Upper lobe of left lung (tissue), 6 donors: ENCODE measurements at regions not wholly inside any gene's neighbourhood (a gene's known extent, or its start where the extent isn't known, plus 50 kb on each side); places are given as distances from the start of the nearest gene placed in this dataset.
A peak's percentile ranks its signal among the peaks of the same experiment; 100 is the strongest.

Experiments used
- ATAC-seq, 2 donors: fragments of 200-7000 bp; cut with Tn5 transposase; one replicate each; pipeline ENCODE4 v1.9.1; 2022; ENCODE audit warnings: mild to moderate bottlenecking in 2 of 2, moderate library complexity in 2 of 2; ENCODE audit not compliant: low FRiP score in 2 of 2
- DNase-seq, 2 donors: peaks; one replicate each; pipeline ENCODE4 v3.0.0-alpha.2; 2019 to 2020
- H3K27ac ChIP-seq, 4 donors: fragments of 200-600 bp; sonication (generic); one replicate each; pipeline ENCODE4 v1.5.1; 2016 to 2019
- H3K27me3 ChIP-seq, 4 donors: fragments of 200-600 bp; sonication (generic); one replicate each; pipeline ENCODE4 v1.5.1; 2017 to 2019
- H3K36me3 ChIP-seq, 4 donors: fragments of 200-600 bp; sonication (generic); one replicate each; pipeline ENCODE4 v1.5.1; 2016 to 2019
- H3K4me1 ChIP-seq, 4 donors: fragments of 200-600 bp; sonication (generic); one replicate each; pipeline ENCODE4 v1.5.1; 2018 to 2019
- H3K4me3 ChIP-seq, 4 donors: fragments of 200-600 bp; sonication (generic); one replicate each; pipeline ENCODE4 v1.5.1; 2017 to 2019; ENCODE audit warnings: mild to moderate bottlenecking in 2 of 4, moderate library complexity in 1 of 4
- H3K9me3 ChIP-seq, 4 donors: fragments of 200-600 bp; sonication (generic); one replicate each; pipeline ENCODE4 v1.5.1; 2018 to 2019
- EP300 ChIP-seq, 4 donors: sonication (generic); formaldehyde crosslinking; IDR thresholded peaks; one replicate each; pipeline ENCODE4 v1.5.1; 2017; ENCODE audit warnings: antibody characterized with exemption in 4 of 4, control low read depth in 2 of 4
- POLR2A ChIP-seq, 4 donors: fragments of 450-650 bp; IDR thresholded peaks; one replicate each; pipeline ENCODE4 v1.5.1; 2016 to 2017; ENCODE audit warnings: antibody characterized with exemption in 4 of 4, mild to moderate bottlenecking in 2 of 4
- POLR2AphosphoS5 ChIP-seq, 2 donors: sonication (generic); formaldehyde crosslinking; IDR thresholded peaks; one replicate each; pipeline ENCODE4 v1.5.1; 2017; ENCODE audit warnings: antibody characterized with exemption in 2 of 2
- WGBS, 2 donors: methylation state at CpG; one replicate each; pipeline ENCODE4 v1.1.5; 2017 to 2018; 5-methylcytosine and 5-hydroxymethylcytosine counted together
- TF ChIP-seq, protein P1 (sequence below), 6 experiments: fragments of 450-650 bp in 4 of 6; fragments of 200-600 bp in 2 of 6; sonication (generic) in 2 of 6; IDR thresholded peaks; one replicate each; pipeline ENCODE4 v1.5.1; 2016 to 2019; ENCODE audit warnings: antibody characterized with exemption in 6 of 6
- donor health status: DM: no; HTN: no; CAD: no; lungs with moderate emphysema.
- donor health status: DM: no; HTN: yes; CAD: no; lungs with severe emphysema.

DNA sequence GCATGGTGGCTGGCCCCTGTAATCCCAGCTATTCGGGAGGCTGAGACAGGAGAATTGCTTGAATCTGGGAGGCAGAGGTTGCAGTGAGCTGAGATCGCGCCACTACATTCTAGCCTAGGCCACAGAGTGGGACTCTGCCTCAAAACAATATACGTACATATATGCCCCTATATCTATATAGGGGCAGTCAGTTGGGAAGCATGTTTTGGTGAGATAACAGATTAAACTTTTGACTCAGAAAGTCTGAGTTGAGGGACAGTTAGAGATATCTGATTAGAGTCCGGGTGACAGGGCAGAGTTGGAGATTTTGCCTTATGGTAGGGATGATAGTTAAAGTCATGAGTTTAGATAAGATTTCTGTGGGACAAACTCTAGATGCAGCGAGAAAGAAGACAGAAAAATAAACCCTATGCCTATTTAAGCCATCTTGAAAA lies 71.8 kb upstream of the ALDH1A1 start:
- WGBS, 2 donors, result 92 to 94% methylated on average over 6 of the region's 6 CpGs
- DNase-seq (no peak), ATAC-seq (no peak)
- H3K27me3 ChIP-seq, result no peaks in the 10 kb centered on the region
- TF ChIP-seq, protein P1, sequence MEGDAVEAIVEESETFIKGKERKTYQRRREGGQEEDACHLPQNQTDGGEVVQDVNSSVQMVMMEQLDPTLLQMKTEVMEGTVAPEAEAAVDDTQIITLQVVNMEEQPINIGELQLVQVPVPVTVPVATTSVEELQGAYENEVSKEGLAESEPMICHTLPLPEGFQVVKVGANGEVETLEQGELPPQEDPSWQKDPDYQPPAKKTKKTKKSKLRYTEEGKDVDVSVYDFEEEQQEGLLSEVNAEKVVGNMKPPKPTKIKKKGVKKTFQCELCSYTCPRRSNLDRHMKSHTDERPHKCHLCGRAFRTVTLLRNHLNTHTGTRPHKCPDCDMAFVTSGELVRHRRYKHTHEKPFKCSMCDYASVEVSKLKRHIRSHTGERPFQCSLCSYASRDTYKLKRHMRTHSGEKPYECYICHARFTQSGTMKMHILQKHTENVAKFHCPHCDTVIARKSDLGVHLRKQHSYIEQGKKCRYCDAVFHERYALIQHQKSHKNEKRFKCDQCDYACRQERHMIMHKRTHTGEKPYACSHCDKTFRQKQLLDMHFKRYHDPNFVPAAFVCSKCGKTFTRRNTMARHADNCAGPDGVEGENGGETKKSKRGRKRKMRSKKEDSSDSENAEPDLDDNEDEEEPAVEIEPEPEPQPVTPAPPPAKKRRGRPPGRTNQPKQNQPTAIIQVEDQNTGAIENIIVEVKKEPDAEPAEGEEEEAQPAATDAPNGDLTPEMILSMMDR (IDR thresholded peaks at IDR 0.05), result no peak
- TF ChIP-seq POLR2A (IDR thresholded peaks at IDR 0.05), result no peak
- TF ChIP-seq EP300 (IDR thresholded peaks at IDR 0.05), result no peak
- TF ChIP-seq POLR2AphosphoS5 (IDR thresholded peaks at IDR 0.05), result no peak
- H3K4me3 ChIP-seq, result no peak overlapping the region
- H3K36me3 ChIP-seq, result no peaks in the 10 kb centered on the region
- peaks cover 0 to 8% (median 2%) of the 10 kb centered on the region in 4 donors for H3K4me1 ChIP-seq
- H3K9me3 ChIP-seq, result no peaks in the 10 kb centered on the region
- H3K27ac ChIP-seq, result no peak overlapping the region

DNA sequence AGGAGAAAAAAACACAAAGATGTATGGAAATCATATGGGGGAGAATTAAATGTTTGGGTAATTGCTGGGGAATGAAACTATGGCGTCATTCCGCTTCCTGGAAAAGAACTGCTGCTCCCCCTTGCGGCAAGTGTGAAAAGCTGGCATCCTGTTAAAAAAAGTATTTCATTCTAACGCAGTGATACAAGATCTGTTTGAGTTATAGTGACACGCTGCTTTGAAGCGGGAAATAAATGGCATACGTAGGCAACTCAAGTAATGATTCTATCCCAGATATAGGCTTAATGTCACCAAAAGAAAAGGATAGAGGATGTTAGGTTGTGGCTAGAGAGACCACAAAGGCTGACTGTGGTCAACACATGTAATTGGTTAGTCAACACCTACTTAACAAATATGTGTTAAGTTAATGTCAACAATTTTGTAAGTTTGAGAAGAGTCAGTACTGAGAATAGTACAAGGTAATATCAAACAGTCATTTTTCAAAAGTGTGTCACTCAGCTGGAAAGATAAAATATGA lies 70.2 kb upstream of the ALDH1A1 start:
- H3K4me3 ChIP-seq, result no peak overlapping the region

DNA sequence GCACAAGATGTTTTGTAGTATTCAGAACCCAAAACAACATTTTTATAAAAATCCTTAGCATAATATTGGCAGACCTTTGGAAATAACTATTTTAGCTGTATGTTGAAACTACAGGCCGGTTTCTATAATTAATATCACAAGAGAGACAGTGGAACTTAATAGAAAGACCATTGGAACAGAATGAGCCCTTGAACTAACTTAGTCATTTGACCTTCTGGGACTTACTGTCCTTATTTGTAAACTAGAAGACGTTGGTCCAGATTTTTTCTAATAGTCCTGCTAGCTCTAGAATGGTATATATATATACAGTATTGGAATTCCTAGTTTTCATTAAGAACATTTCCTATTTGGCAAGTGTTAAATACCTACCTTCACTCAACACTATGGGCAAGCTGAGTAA lies 69.5 kb upstream of the ALDH1A1 start:
- Histone ChIP-seq H3K9me3 (peaks cover 0 to 4% (median 0%) of the 10 kb centered on the region in 4 donors), H3K4me3 (no peak overlapping the region), H3K4me1 (peaks cover 0 to 8% (median 2%) of the 10 kb centered on the region in 4 donors), H3K36me3 (no peaks in the 10 kb centered on the region), H3K27ac (no peak overlapping the region), H3K27me3 (no peaks in the 10 kb centered on the region)
- DNase-seq (no peak), ATAC-seq (no peak)
- 55 to 74% methylated on average over 2 of the region's 2 CpGs for WGBS, 2 donors
- no peak for TF ChIP-seq POLR2AphosphoS5 (IDR thresholded peaks at IDR 0.05)
- no peak for TF ChIP-seq EP300 (IDR thresholded peaks at IDR 0.05)
- TF ChIP-seq POLR2A (IDR thresholded peaks at IDR 0.05), result no peak
- TF ChIP-seq, protein P1 (IDR thresholded peaks at IDR 0.05), result no peak

More for the DNA sequence above, 70.2 kb upstream of the ALDH1A1 start:
- TF ChIP-seq EP300 (IDR thresholded peaks at IDR 0.05), result no peak
- TF ChIP-seq, protein P1 (IDR thresholded peaks at IDR 0.05), result peak; percentile 64 to 87 (median 78)
- peaks cover 0 to 3% (median 0%) of the 10 kb centered on the region in 4 donors for H3K9me3 ChIP-seq
- H3K27ac ChIP-seq, result no peak overlapping the region
- H3K36me3 ChIP-seq, result no peaks in the 10 kb centered on the region
- 1 to 11% methylated on average over 7 of the region's 7 CpGs for WGBS, 2 donors
- H3K4me1 ChIP-seq, result peaks cover 0 to 8% (median 2%) of the 10 kb centered on the region in 4 donors
- ATAC-seq (peak; percentile 61 to 75), DNase-seq (peak in 1 of 2 donors; percentile 52)
- no peaks in the 10 kb centered on the region for H3K27me3 ChIP-seq

DNA sequence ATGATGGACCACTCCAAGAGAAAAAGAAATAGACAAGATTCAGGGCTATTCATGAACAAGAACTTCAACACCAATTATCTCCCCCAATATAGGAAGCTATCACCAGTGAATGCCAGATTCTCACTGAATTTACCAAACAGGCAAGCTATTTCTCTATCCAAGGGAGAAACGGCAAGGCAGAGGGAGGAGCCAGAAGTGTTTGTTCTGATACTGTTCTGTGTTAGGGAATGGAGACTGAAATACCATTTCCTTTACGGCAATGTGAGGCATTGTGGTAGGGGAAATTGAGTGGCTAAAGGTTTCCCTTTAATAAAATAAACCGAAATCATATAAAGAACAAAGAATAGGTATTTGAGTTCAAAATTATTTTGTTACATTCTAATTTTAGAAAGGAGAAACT lies 68.0 kb upstream of the ALDH1A1 start:
- H3K4me3 ChIP-seq, result no peak overlapping the region
- H3K27ac ChIP-seq, result no peak overlapping the region
- DNase-seq (no peak), ATAC-seq (no peak)
- no peaks in the 10 kb centered on the region for H3K27me3 ChIP-seq
- peaks cover 0 to 8% (median 2%) of the 10 kb centered on the region in 4 donors for H3K4me1 ChIP-seq
- H3K9me3 ChIP-seq, result peaks cover 0 to 4% (median 0%) of the 10 kb centered on the region in 4 donors
- H3K36me3 ChIP-seq, result no peaks in the 10 kb centered on the region
- WGBS, 2 donors, result 44 to 55% methylated on average over 3 of the region's 3 CpGs
- no peak for TF ChIP-seq POLR2A (IDR thresholded peaks at IDR 0.05)
- no peak for TF ChIP-seq EP300 (IDR thresholded peaks at IDR 0.05)
- no peak for TF ChIP-seq POLR2AphosphoS5 (IDR thresholded peaks at IDR 0.05)
- TF ChIP-seq, protein P1 (IDR thresholded peaks at IDR 0.05), result no peak

DNA sequence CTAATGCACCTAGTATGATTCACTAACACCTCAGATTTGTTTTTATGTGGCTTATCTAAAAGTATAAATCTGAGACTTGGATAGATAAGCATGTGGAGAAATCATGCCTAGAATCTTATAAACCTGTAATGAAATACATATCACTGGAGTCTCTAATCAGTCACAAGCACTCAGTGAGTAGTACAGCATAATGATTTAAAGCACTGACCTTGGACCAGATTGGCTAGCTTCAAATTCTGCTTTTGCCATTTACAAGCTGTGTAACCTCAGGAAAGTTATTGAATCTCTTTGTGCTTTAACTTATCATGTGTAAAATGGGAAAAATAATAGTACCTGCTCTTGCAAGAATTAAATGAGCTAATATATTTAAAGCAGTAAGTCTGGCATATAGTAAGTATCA lies 61.2 kb upstream of the ALDH1A1 start:
- Histone ChIP-seq H3K36me3 (no peaks in the 10 kb centered on the region), H3K4me1 (no peaks in the 10 kb centered on the region), H3K27me3 (no peaks in the 10 kb centered on the region), H3K4me3 (no peak overlapping the region), H3K9me3 (peaks cover 0 to 4% (median 0%) of the 10 kb centered on the region in 4 donors), H3K27ac (no peak overlapping the region)
- DNase-seq, result no peak
- ATAC-seq, result no peak
- TF ChIP-seq EP300 (IDR thresholded peaks at IDR 0.05), result no peak
- no peak for TF ChIP-seq POLR2A (IDR thresholded peaks at IDR 0.05)
- TF ChIP-seq POLR2AphosphoS5 (IDR thresholded peaks at IDR 0.05), result no peak
- TF ChIP-seq, protein P1 (IDR thresholded peaks at IDR 0.05), result no peak
